ENCODE measurements at regions not wholly inside any gene's neighbourhood (a gene's known extent, or its start where the extent isn't known, plus 50 kb on each side); places are given as distances from the start of the nearest gene placed in this dataset.

- in situ Hi-C loops (cut with MboI) (no loop called here), intact Hi-C loops (cut with micrococcal nuclease) (loop anchor here (10.0 kb wide), 1 partner anchor 150 kb away; no protein-coding TSS in a partner anchor)
- no peaks in the 10 kb centered on the region for H3K9me1 ChIP-seq (ENCODE audit: control insufficient read depth, insufficient read depth, low read length)
- ATAC-seq = no peak
- H3K27ac ChIP-seq (ENCODE audit: extremely low read depth, low read depth, low read length) = no peak overlapping the region
- peaks cover 5 to 16% of the 10 kb centered on the region in 2 experiments for H3K4me1 ChIP-seq (replicated peaks in 1 of 2; ENCODE audit: control insufficient read depth in 2 of 2, insufficient read depth in 2 of 2, low read length in 2 of 2)
- no peaks in the 10 kb centered on the region for H3K36me3 ChIP-seq (ENCODE audit: control insufficient read depth, insufficient read depth, low read length)
- ChIA-PET POLR2A (interaction anchor here (0.6 kb wide), 1 partner anchor 156 kb away, joined by 3 read pairs; no protein-coding TSS in a partner anchor), CTCF (ENCODE audit: low intra/inter-chr PET ratio) (no interaction called here)
- H3K27me3 ChIP-seq (ENCODE audit: control insufficient read depth in 2 of 2, insufficient read depth in 2 of 2, low read length in 2 of 2) = peaks cover under 1 to 21% of the 10 kb centered on the region in 2 experiments; a peak in 3 of 5 replicates
- TF ChIP-seq LEF1 (IDR thresholded peaks at IDR 0.05) (no peak), ZNF717 (CRISPR knock-in tag; IDR thresholded peaks at IDR 0.05) (no peak), TGIF2 (CRISPR knock-in tag; IDR thresholded peaks at IDR 0.05) (no peak)
- no peaks in the 10 kb centered on the region for H3K79me2 ChIP-seq (ENCODE audit: control insufficient read depth, insufficient read depth, low read length)
- H4K20me1 ChIP-seq (replicated peaks; ENCODE audit: control insufficient read depth, insufficient read depth, low read length) = 0 out of 2 replicates have a peak, but pooled peaks cover 4% of the 10 kb centered on the region
- FAIRE-seq = no peak
- H3K9me3 ChIP-seq (replicated peaks; ENCODE audit: control insufficient read depth, insufficient read depth, low read depth, low read length) = no peaks in the 10 kb centered on the region
- no peak for DNase-seq (ENCODE audit: extremely low read depth in 1 of 4, low spot score in 3 of 4)
- H2AFZ ChIP-seq (ENCODE audit: low read depth, low read length) = no peak overlapping the region
- no TSS peak for BruUV-seq (replicated peaks)
- 66% methylated on average over 8 of the region's 8 CpGs for WGBS (ENCODE audit: insufficient coverage, low coverage, missing lambda C conversion rate)
- H3K4me2 ChIP-seq (ENCODE audit: insufficient read depth, low read length) = no peak overlapping the region
- H3K9ac ChIP-seq (ENCODE audit: insufficient read depth in 1 of 2, low read depth in 2 of 2, low read length in 2 of 2) = no peak overlapping the region
- no peak overlapping the region for H3K4me3 ChIP-seq
Measured at GRCh38 chr16:14375132-14375491, 254.9 kb downstream of the PARN start.

DNA sequence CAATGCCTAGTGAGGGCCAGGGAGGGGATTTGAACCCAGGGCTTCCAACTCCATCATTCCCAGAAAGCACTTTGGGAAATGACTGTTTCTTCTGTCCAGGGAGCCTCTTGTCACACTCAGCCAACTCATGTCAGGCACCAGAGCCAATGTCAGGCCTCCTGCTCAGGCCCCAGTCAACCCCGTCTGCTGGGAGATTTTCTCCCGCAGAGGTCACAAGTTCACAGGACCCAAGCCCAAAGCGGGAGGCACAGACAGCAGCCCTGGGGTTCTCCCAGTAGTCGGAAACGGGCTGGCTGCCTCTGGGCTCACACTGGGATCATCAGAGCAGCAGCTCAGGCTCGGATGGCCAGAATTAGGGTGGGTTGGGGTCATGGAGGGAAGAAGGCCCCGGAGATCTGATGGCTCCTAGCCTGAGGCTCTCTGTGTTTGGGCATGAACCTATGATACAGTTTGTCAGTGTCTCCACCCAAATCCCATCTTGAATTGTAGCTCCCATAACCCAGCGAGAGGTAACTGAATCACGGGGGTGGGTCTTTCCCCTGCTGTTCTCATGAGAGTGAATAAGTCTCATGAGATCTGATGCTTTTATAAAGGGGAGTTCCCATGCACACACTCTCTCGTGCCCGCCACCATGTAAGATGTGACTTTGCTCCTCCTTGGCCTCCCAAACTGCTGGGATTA is 255.5 kb downstream of the PARN start:
- Histone ChIP-seq H3K79me2 (ENCODE audit: control insufficient read depth, insufficient read depth, low read length) (no peaks in the 10 kb centered on the region), H3K4me2 (ENCODE audit: insufficient read depth, low read length) (no peak overlapping the region), H4K20me1 (replicated peaks; ENCODE audit: control insufficient read depth, insufficient read depth, low read length) (0 out of 2 replicates have a peak, but pooled peaks cover 4% of the 10 kb centered on the region), H3K27ac (ENCODE audit: extremely low read depth, low read depth, low read length) (no peak overlapping the region), H3K9me3 (replicated peaks; ENCODE audit: control insufficient read depth, insufficient read depth, low read depth, low read length) (no peaks in the 10 kb centered on the region), H3K4me1 (replicated peaks in 1 of 2; ENCODE audit: control insufficient read depth in 2 of 2, insufficient read depth in 2 of 2, low read length in 2 of 2) (peaks cover 5 to 19% of the 10 kb centered on the region in 2 experiments), H3K9me1 (ENCODE audit: control insufficient read depth, insufficient read depth, low read length) (no peaks in the 10 kb centered on the region), H3K36me3 (ENCODE audit: control insufficient read depth, insufficient read depth, low read length) (no peaks in the 10 kb centered on the region), H2AFZ (ENCODE audit: low read depth, low read length) (no peak overlapping the region), H3K9ac (ENCODE audit: insufficient read depth in 1 of 2, low read depth in 2 of 2, low read length in 2 of 2) (no peak overlapping the region), H3K27me3 (ENCODE audit: control insufficient read depth in 2 of 2, insufficient read depth in 2 of 2, low read length in 2 of 2) (peaks cover 4 to 22% of the 10 kb centered on the region in 2 experiments; a peak in 3 of 5 replicates), H3K4me3 (no peak overlapping the region)
- no peak for ATAC-seq
- TF ChIP-seq ZNF408 (CRISPR knock-in tag; IDR thresholded peaks at IDR 0.05; ENCODE audit: low read depth) (no peak), NR3C1 (CRISPR knock-in tag; IDR thresholded peaks at IDR 0.05) (no peak), KLF6 (CRISPR knock-in tag; IDR thresholded peaks at IDR 0.05; ENCODE audit: borderline replicate concordance) (no peak)
- intact Hi-C loops (cut with micrococcal nuclease) = loop anchor here (10.0 kb wide), 1 partner anchor 150 kb away; no protein-coding TSS in a partner anchor
- no TSS peak for BruUV-seq (replicated peaks)
- POLR2A ChIA-PET = interaction anchor here (0.6 kb wide), 1 partner anchor 157 kb away, joined by 3 read pairs; no protein-coding TSS in a partner anchor
- no peak for DNase-seq (ENCODE audit: extremely low read depth in 1 of 4, low spot score in 3 of 4)
- in situ Hi-C loops (cut with MboI) = no loop called here
- WGBS (ENCODE audit: insufficient coverage, low coverage, missing lambda C conversion rate) = 36% methylated on average over 10 of the region's 11 CpGs
- no peak for FAIRE-seq
- CTCF ChIA-PET (ENCODE audit: low intra/inter-chr PET ratio) = no interaction called here
